Activated T-cell treated with anti-CD3 and anti-CD28 coated beads, Interleukin-2, amount 50 U/mL, for 24 hours (primary cell): ENCODE measurements at regions not wholly inside any gene's neighbourhood (a gene's known extent, or its start where the extent isn't known, plus 50 kb on each side); places are given as distances from the start of the nearest gene placed in this dataset.

ENCODE experiments used
- DNase-seq: peaks from one replicate; pipeline ENCODE4 v3.0.0-alpha.2; 2020
- H3K27ac Mint-ChIP-seq: 2 replicates; pipeline ENCODE4 v1.8.0; 2020; ENCODE audit warnings: mild to moderate bottlenecking, mixed read lengths
- H3K27me3 Mint-ChIP-seq: 2 replicates; pipeline ENCODE4 v1.8.0; 2020; ENCODE audit warnings: mixed read lengths
- H3K36me3 Mint-ChIP-seq: 2 replicates; pipeline ENCODE4 v1.8.0; 2020; ENCODE audit warnings: low read depth, mixed read lengths
- H3K4me1 Mint-ChIP-seq: 2 replicates; pipeline ENCODE4 v1.8.0; 2020; ENCODE audit warnings: low read depth, mixed read lengths
- H3K4me3 Mint-ChIP-seq: 2 replicates; pipeline ENCODE4 v1.8.0; 2020; ENCODE audit warnings: mild to moderate bottlenecking, moderate library complexity, mixed read lengths
- H3K9me3 Mint-ChIP-seq: 2 replicates; pipeline ENCODE4 v1.8.0; 2020; ENCODE audit warnings: mixed read lengths

DNA sequence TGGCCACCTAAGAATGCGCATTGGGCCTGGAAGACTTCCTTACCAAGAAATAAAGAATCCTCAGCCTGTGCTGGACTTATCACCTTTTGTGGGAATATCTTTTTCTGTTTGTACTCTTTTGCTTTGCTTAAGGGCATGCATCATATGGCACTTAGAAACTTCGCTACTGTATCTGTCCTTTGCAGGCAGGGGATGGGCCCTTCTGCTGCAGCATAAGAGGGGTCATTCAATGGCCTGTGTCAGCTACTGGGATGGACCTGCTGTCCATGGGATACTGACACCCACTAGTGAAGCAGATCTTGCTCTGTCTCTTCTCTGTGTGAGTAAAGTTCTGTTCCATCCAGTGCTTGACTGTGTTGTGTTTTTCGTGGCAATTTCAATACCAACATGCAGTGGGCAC lies 239.0 kb upstream of the JUN start:
- Mint-ChIP-seq H3K27ac (no peak overlapping the region), H3K27me3 (no peaks in the 10 kb centered on the region), H3K36me3 (no peaks in the 10 kb centered on the region), H3K4me3 (no peak overlapping the region), H3K9me3 (peaks cover 8% of the 10 kb centered on the region), H3K4me1 (peaks cover 50% of the 10 kb centered on the region)
- no peak for DNase-seq

DNA sequence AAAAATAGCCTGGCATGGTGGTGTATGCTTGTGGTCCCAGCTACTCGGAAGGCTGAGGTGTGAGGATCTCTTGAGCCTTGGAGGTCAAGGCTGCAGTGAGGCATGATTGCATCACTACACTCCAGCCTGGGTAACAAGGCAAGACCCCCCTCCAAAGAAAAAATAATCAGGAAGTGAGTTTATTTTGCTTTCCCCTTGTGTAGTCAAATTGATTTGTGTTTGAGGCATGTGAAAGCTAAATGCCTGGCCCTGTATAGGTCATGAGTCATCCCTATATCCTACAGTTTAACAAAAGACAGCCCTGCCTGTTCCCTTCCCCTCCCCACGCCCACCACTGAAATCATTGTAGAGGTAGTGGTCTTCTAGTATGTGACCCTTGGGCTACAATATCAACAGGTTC lies 241.4 kb upstream of the JUN start:
- H3K36me3 Mint-ChIP-seq: no peaks in the 10 kb centered on the region
- no peaks in the 10 kb centered on the region for H3K27me3 Mint-ChIP-seq
- H3K4me1 Mint-ChIP-seq: peaks cover 32% of the 10 kb centered on the region
- peaks cover 2% of the 10 kb centered on the region for H3K9me3 Mint-ChIP-seq
- no peak overlapping the region for H3K27ac Mint-ChIP-seq
- DNase-seq: no peak
- H3K4me3 Mint-ChIP-seq: no peak overlapping the region

- Mint-ChIP-seq H3K36me3 (no peaks in the 10 kb centered on the region), H3K27ac (peak overlapping the region; percentile 87), H3K4me3 (peak overlapping the region; percentile 19), H3K4me1 (peaks cover 24% of the 10 kb centered on the region), H3K9me3 (peaks cover 2% of the 10 kb centered on the region), H3K27me3 (no peaks in the 10 kb centered on the region)
- DNase-seq: no peak
These were observed 242.1 kb upstream of the JUN start for GRCh38 chr1:59025898-59026426.

- Mint-ChIP-seq H3K4me3 (peak overlapping the region; percentile 19), H3K36me3 (no peaks in the 10 kb centered on the region), H3K27me3 (no peaks in the 10 kb centered on the region), H3K9me3 (peaks cover 2% of the 10 kb centered on the region), H3K4me1 (peaks cover 22% of the 10 kb centered on the region), H3K27ac (peak overlapping the region; percentile 87)
- DNase-seq: no peak
These were observed 242.7 kb upstream of the JUN start for GRCh38 chr1:59026472-59026948.

GRCh38 chr1:59027177-59027576 lies 243.3 kb upstream of the JUN start:
- no peaks in the 10 kb centered on the region for H3K27me3 Mint-ChIP-seq
- peaks cover 2% of the 10 kb centered on the region for H3K9me3 Mint-ChIP-seq
- peaks cover 22% of the 10 kb centered on the region for H3K4me1 Mint-ChIP-seq
- H3K36me3 Mint-ChIP-seq: no peaks in the 10 kb centered on the region
- no peak for DNase-seq
- no peak overlapping the region for H3K4me3 Mint-ChIP-seq
- peak overlapping the region; percentile 65 for H3K27ac Mint-ChIP-seq

GRCh38 chr1:59028048-59028447 lies 244.2 kb upstream of the JUN start:
- peaks cover 22% of the 10 kb centered on the region for H3K4me1 Mint-ChIP-seq
- no peak for DNase-seq
- H3K4me3 Mint-ChIP-seq: no peak overlapping the region
- no peak overlapping the region for H3K27ac Mint-ChIP-seq
- no peaks in the 10 kb centered on the region for H3K36me3 Mint-ChIP-seq
- peaks cover 2% of the 10 kb centered on the region for H3K9me3 Mint-ChIP-seq
- H3K27me3 Mint-ChIP-seq: no peaks in the 10 kb centered on the region

DNA sequence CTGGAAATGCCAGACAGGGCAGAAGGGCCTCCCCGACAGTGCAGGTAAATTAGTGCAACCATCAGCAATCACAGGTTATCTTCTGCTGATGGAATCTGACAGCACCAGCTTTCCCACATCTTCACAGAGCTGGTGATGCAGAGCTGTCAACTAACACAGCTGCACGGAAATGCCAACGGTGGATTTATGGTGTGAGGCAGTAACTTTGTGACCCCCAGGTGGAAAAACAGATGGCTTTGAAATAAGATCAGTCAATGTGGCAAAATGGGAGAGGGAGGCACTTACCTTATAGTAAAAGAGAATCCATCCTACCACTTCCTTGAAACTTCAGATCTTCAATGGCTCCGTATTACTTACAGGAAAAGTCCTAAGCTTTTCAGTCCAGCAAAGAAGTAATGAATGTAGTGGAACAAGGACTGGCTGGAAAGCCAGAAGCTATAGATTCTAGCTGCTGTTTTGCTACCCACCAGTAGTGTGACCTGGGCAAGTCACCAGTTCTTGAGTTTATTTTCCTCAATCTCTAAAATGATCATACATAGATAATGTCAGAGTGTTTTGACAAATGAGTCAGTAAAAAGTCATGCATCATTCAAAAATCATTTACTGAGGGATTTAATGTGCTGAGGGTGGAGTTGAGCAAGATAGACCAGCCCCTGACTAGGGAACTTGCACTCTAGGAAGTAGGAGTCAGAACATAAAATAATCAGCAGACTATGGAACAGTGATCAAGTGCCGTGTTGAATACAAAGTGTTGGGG lies 245.7 kb upstream of the JUN start:
- Mint-ChIP-seq H3K36me3 (no peaks in the 10 kb centered on the region), H3K4me1 (peaks cover 22% of the 10 kb centered on the region), H3K27ac (no peak overlapping the region), H3K27me3 (no peaks in the 10 kb centered on the region), H3K9me3 (peaks cover 2% of the 10 kb centered on the region), H3K4me3 (no peak overlapping the region)
- no peak for DNase-seq

GRCh38 chr1:59032228-59032627 lies 248.4 kb upstream of the JUN start:
- Mint-ChIP-seq H3K4me3 (no peak overlapping the region), H3K36me3 (no peaks in the 10 kb centered on the region), H3K9me3 (no peaks in the 10 kb centered on the region), H3K4me1 (peaks cover under 1% of the 10 kb centered on the region), H3K27me3 (no peaks in the 10 kb centered on the region), H3K27ac (no peak overlapping the region)
- DNase-seq: no peak

DNA sequence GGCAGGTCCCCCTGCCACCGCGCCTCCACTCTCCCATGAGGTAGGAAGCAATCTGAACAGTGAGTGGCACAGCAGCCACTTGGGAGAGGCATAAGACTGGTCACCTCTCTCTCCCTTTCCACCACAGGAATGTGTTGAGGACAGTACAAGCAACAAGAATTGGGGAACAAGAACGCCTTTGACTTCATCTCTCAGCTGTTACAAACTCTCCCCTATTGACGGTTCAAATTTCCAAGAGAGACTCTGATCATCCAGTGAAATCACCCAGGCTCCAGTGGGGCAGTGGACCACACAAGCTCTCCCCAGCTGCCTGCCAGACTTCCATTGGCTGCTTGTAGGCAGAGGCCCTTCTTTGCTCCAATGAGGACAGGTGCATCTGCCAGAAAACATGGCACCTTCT lies 249.9 kb upstream of the JUN start:
- Mint-ChIP-seq H3K27ac (no peak overlapping the region), H3K36me3 (no peaks in the 10 kb centered on the region), H3K9me3 (no peaks in the 10 kb centered on the region), H3K4me3 (no peak overlapping the region), H3K27me3 (no peaks in the 10 kb centered on the region), H3K4me1 (no peaks in the 10 kb centered on the region)
- no peak for DNase-seq

- Mint-ChIP-seq H3K4me1 (no peaks in the 10 kb centered on the region), H3K27me3 (no peaks in the 10 kb centered on the region), H3K9me3 (no peaks in the 10 kb centered on the region), H3K4me3 (no peak overlapping the region), H3K27ac (no peak overlapping the region), H3K36me3 (no peaks in the 10 kb centered on the region)
- DNase-seq: no peak
These were observed 251.1 kb upstream of the JUN start for GRCh38 chr1:59034925-59035324.

DNA sequence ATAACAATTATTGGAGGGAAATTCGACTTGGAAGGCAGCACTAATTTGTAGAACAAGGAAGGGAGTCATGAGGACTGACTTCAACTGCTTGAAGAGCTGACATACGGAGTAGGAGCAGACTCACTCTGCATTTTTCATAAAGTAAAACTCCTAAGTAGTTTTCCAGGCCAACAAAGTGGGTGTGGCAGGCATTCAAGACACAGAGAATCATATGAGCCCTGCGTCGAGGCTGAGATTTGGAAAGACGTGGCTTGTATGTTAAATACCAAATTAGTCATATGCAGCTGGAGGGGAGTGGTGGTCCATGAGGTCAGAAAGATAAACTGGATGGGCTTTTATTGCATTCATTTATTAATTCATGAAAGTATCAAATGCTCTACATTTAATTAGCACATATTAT lies 255.7 kb upstream of the JUN start:
- H3K27ac Mint-ChIP-seq: no peak overlapping the region
- DNase-seq: no peak
- H3K4me1 Mint-ChIP-seq: peaks cover 17% of the 10 kb centered on the region
- H3K27me3 Mint-ChIP-seq: no peaks in the 10 kb centered on the region
- no peak overlapping the region for H3K4me3 Mint-ChIP-seq
- H3K36me3 Mint-ChIP-seq: no peaks in the 10 kb centered on the region
- H3K9me3 Mint-ChIP-seq: no peaks in the 10 kb centered on the region

DNA sequence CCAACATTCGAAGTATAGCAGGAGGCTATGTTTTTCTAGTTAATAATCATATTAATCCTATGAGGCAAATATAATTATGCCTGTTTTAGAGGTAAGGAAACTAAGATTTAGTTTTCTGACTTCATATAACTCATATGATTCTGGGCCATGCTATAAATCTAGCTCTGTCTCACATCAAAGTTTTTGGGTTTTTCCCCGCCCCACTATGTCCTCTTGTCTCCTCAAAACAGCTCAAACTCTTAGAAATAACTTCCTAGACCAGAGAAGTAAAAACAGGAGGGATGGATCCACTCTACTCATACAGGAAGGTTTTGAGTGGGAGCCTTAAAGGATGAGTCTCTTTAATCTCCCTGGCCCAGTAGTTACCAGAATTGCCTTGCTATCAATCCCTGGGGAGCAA lies 256.4 kb upstream of the FGGY start:
- Mint-ChIP-seq H3K4me1 (peaks cover 26% of the 10 kb centered on the region), H3K9me3 (no peaks in the 10 kb centered on the region), H3K27me3 (no peaks in the 10 kb centered on the region), H3K4me3 (no peak overlapping the region), H3K27ac (no peak overlapping the region), H3K36me3 (no peaks in the 10 kb centered on the region)
- DNase-seq: no peak

DNA sequence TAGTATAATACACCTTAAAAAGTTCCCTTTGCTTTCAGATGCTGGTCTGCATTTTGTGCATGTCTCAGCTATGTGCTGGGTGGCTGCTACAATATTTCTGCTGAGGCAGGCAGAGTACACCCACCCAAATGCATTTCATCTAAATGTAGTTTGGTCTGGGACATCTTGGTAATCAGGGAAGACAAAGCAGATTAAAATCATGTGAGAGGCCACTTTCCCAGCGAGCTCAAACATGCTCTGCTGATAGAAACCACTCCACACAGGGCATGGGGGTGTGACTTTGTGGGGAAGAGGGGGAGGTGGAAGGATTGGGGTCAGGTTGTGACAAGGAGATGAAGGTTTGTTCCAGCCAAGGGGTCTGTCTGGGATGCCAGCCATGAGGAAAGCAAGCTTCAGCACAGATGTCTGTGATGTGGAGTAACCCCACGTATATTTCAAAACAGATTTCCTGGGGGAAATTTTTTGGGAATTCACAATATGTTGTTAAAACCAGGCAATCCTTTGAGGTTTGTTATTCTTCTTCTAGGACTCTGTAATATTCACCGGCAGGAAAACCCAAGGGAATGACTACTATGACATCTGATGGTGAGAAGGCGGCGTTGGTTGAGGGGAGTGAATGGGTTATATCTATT lies 255.1 kb upstream of the FGGY start:
- no peaks in the 10 kb centered on the region for H3K9me3 Mint-ChIP-seq
- DNase-seq: no peak
- H3K4me3 Mint-ChIP-seq: no peak overlapping the region
- no peak overlapping the region for H3K27ac Mint-ChIP-seq
- H3K27me3 Mint-ChIP-seq: no peaks in the 10 kb centered on the region
- H3K4me1 Mint-ChIP-seq: peaks cover 39% of the 10 kb centered on the region
- H3K36me3 Mint-ChIP-seq: no peaks in the 10 kb centered on the region

- H3K36me3 Mint-ChIP-seq: no peaks in the 10 kb centered on the region
- H3K27ac Mint-ChIP-seq: no peak overlapping the region
- H3K27me3 Mint-ChIP-seq: no peaks in the 10 kb centered on the region
- DNase-seq: no peak
- no peak overlapping the region for H3K4me3 Mint-ChIP-seq
- H3K4me1 Mint-ChIP-seq: peaks cover 49% of the 10 kb centered on the region
- no peaks in the 10 kb centered on the region for H3K9me3 Mint-ChIP-seq
These were observed 253.1 kb upstream of the FGGY start for GRCh38 chr1:59043796-59044195.

DNA sequence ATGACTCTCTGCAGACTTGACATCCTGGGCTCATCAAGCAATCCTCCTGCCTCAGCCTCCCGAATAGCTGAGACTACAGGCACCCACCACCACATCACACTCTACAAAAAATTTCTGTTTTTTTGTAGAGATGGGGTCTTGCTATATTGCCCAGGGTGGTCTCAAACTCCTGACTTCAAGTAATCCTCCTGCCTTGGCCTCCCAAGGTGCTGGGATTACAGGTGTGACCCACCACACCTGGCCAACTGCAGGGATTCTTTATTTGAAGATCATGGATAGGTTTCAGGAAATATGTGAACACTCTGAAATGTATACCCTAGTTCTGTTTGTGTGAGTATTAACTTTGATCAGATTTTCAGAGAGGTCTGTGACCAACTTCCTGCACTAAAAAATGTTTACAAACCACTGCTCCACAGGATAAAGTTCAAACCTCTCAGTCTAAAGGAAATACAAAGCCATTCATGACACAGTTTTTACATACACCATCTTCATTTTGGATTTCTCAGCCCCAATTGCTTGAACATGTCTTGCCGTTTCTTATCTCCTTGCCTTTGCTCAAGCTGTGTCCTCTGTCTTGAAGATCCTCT lies 252.3 kb upstream of the FGGY start:
- no peaks in the 10 kb centered on the region for H3K27me3 Mint-ChIP-seq
- peak overlapping the region; percentile 45 for H3K27ac Mint-ChIP-seq
- H3K9me3 Mint-ChIP-seq: no peaks in the 10 kb centered on the region
- DNase-seq: no peak
- no peaks in the 10 kb centered on the region for H3K36me3 Mint-ChIP-seq
- H3K4me1 Mint-ChIP-seq: peaks cover 49% of the 10 kb centered on the region
- no peak overlapping the region for H3K4me3 Mint-ChIP-seq
